ENCODE measurements at regions not wholly inside any gene's neighbourhood (a gene's known extent, or its start where the extent isn't known, plus 50 kb on each side); places are given as distances from the start of the nearest gene placed in this dataset.

- Mint-ChIP-seq H3K27ac (ENCODE audit: low read depth, unreplicated experiment) (no peak overlapping the region), H3K36me3 (ENCODE audit: insufficient read depth, unreplicated experiment) (no peaks in the 10 kb centered on the region), H3K4me3 (ENCODE audit: unreplicated experiment) (no peak overlapping the region), H3K4me1 (ENCODE audit: insufficient read depth, unreplicated experiment) (no peaks in the 10 kb centered on the region), H3K27me3 (ENCODE audit: insufficient read depth, unreplicated experiment) (no peaks in the 10 kb centered on the region), H3K9me3 (ENCODE audit: unreplicated experiment) (no peaks in the 10 kb centered on the region)
- CTCF ChIA-PET, result interaction anchor here (0.6 to 1.2 kb wide), 2 partner anchors 9 to 539 kb away, joined by 3 to 6 read pairs; no protein-coding TSS in a partner anchor
- intact Hi-C loops (cut with micrococcal nuclease), result no loop called here
- no peak for TF ChIP-seq CTCF (IDR thresholded peaks at IDR 0.05; ENCODE audit: unreplicated experiment)
- no peak for DNase-seq (ENCODE audit: unreplicated experiment)
- no TSS peak for BruUV-seq (replicated peaks)
- POLR2A ChIA-PET, result no interaction called here
Observed at GRCh38 chr4:33052241-33052640, 2332.1 kb downstream of the PCDH7 start.

GRCh38 chr4:33054161-33054560 is 2334.0 kb downstream of the PCDH7 start:
- POLR2A ChIA-PET, result no interaction called here
- Mint-ChIP-seq H3K4me3 (ENCODE audit: unreplicated experiment) (no peak overlapping the region), H3K36me3 (ENCODE audit: insufficient read depth, unreplicated experiment) (no peaks in the 10 kb centered on the region), H3K27ac (ENCODE audit: low read depth, unreplicated experiment) (no peak overlapping the region), H3K27me3 (ENCODE audit: insufficient read depth, unreplicated experiment) (no peaks in the 10 kb centered on the region), H3K9me3 (ENCODE audit: unreplicated experiment) (no peaks in the 10 kb centered on the region), H3K4me1 (ENCODE audit: insufficient read depth, unreplicated experiment) (no peaks in the 10 kb centered on the region)
- DNase-seq (ENCODE audit: unreplicated experiment), result no peak
- no peak for TF ChIP-seq CTCF (IDR thresholded peaks at IDR 0.05; ENCODE audit: unreplicated experiment)
- CTCF ChIA-PET, result no interaction called here
- intact Hi-C loops (cut with micrococcal nuclease), result no loop called here
- no TSS peak for BruUV-seq (replicated peaks)

- intact Hi-C loops (cut with micrococcal nuclease), result no loop called here
- Mint-ChIP-seq H3K27ac (ENCODE audit: low read depth, unreplicated experiment) (no peak overlapping the region), H3K4me3 (ENCODE audit: unreplicated experiment) (no peak overlapping the region), H3K36me3 (ENCODE audit: insufficient read depth, unreplicated experiment) (no peaks in the 10 kb centered on the region), H3K9me3 (ENCODE audit: unreplicated experiment) (no peaks in the 10 kb centered on the region), H3K4me1 (ENCODE audit: insufficient read depth, unreplicated experiment) (no peaks in the 10 kb centered on the region), H3K27me3 (ENCODE audit: insufficient read depth, unreplicated experiment) (no peaks in the 10 kb centered on the region)
- no peak for DNase-seq (ENCODE audit: unreplicated experiment)
- POLR2A ChIA-PET, result no interaction called here
- CTCF ChIA-PET, result no interaction called here
- no peak for TF ChIP-seq CTCF (IDR thresholded peaks at IDR 0.05; ENCODE audit: unreplicated experiment)
- BruUV-seq (replicated peaks), result no TSS peak
Observed at GRCh38 chr4:33054656-33055196, 2334.6 kb downstream of the PCDH7 start.

- ChIA-PET POLR2A (no interaction called here), CTCF (no interaction called here)
- H3K4me1 Mint-ChIP-seq (ENCODE audit: insufficient read depth, unreplicated experiment), result no peaks in the 10 kb centered on the region
- intact Hi-C loops (cut with micrococcal nuclease), result no loop called here
- H3K27ac Mint-ChIP-seq (ENCODE audit: low read depth, unreplicated experiment), result no peak overlapping the region
- DNase-seq (ENCODE audit: unreplicated experiment), result no peak
- TF ChIP-seq CTCF (IDR thresholded peaks at IDR 0.05; ENCODE audit: unreplicated experiment), result no peak
- no peak overlapping the region for H3K4me3 Mint-ChIP-seq (ENCODE audit: unreplicated experiment)
- BruUV-seq (replicated peaks), result no TSS peak
- no peaks in the 10 kb centered on the region for H3K27me3 Mint-ChIP-seq (ENCODE audit: insufficient read depth, unreplicated experiment)
- no peaks in the 10 kb centered on the region for H3K36me3 Mint-ChIP-seq (ENCODE audit: insufficient read depth, unreplicated experiment)
- no peaks in the 10 kb centered on the region for H3K9me3 Mint-ChIP-seq (ENCODE audit: unreplicated experiment)
Observed at GRCh38 chr4:33057736-33058135, 2337.6 kb downstream of the PCDH7 start.

Data from MCF 10A (cell line).